Endodermal cell (in vitro differentiated cells): ENCODE measurements at regions not wholly inside any gene's neighbourhood (a gene's known extent, or its start where the extent isn't known, plus 50 kb on each side); places are given as distances from the start of the nearest gene placed in this dataset.

Experiments used
- DNase-seq: peaks from one replicate; pipeline ENCODE4 v3.0.0-alpha.2; 2017
- H3K27ac ChIP-seq: 2 replicates; pipeline ENCODE4 v1.5.1; 2013; ENCODE audit warnings: mild to moderate bottlenecking, low read depth, low read length, moderate library complexity
- H3K27me3 ChIP-seq: 2 replicates; pipeline ENCODE4 v1.6.1; 2013; ENCODE audit warnings: mild to moderate bottlenecking, low read length, moderate library complexity; ENCODE audit not compliant: insufficient read depth, control insufficient read depth, poor library complexity, severe bottlenecking
- H3K36me3 ChIP-seq: 2 replicates; pipeline ENCODE4 v1.7.0; 2013; ENCODE audit warnings: mild to moderate bottlenecking, low read length, moderate library complexity; ENCODE audit not compliant: control insufficient read depth, insufficient read depth
- H3K4me1 ChIP-seq: one replicate; pipeline ENCODE4 v1.7.0; 2013; ENCODE audit warnings: low read length; ENCODE audit not compliant: control insufficient read depth, insufficient read depth
- H3K4me3 ChIP-seq: 2 replicates; pipeline ENCODE4 v1.5.1; 2013; ENCODE audit warnings: mild to moderate bottlenecking, low read length, moderate library complexity
- H3K9ac ChIP-seq: 2 replicates; pipeline ENCODE4 v1.6.1; 2013; ENCODE audit warnings: mild to moderate bottlenecking, low read length, moderate library complexity; ENCODE audit not compliant: poor library complexity, severe bottlenecking; ENCODE audit errors: extremely low read depth
- H3K9me3 ChIP-seq: 2 replicates; pipeline ENCODE4 v1.6.1; 2013; ENCODE audit warnings: mild to moderate bottlenecking, low read length, moderate library complexity; ENCODE audit not compliant: control insufficient read depth
- H3K27ac Mint-ChIP-seq: 2 replicates; pipeline ENCODE4 v1.8.0; 2020; ENCODE audit warnings: mixed read lengths
- H3K27me3 Mint-ChIP-seq: 2 replicates; pipeline ENCODE4 v1.8.0; 2021; ENCODE audit warnings: mild to moderate bottlenecking, mixed read lengths; ENCODE audit not compliant: insufficient read depth
- H3K36me3 Mint-ChIP-seq: 2 replicates; pipeline ENCODE4 v1.8.0; 2020; ENCODE audit warnings: low read depth, mixed read lengths
- H3K4me1 Mint-ChIP-seq: 2 replicates; pipeline ENCODE4 v1.8.0; 2020; ENCODE audit warnings: mixed read lengths
- H3K4me3 Mint-ChIP-seq: 2 replicates; pipeline ENCODE4 v1.8.0; 2020; ENCODE audit warnings: mild to moderate bottlenecking, moderate library complexity, mixed read lengths
- H3K9me3 Mint-ChIP-seq: 2 replicates; pipeline ENCODE4 v1.8.0; 2020; ENCODE audit warnings: mild to moderate bottlenecking, mixed read lengths
- CTCF ChIP-seq: fragments of 200-600 bp; sonication (generic); conservative IDR thresholded peaks from 2 replicates; pipeline ENCODE4 v1.5.0; 2021; ENCODE audit warnings: antibody characterized with exemption, mild to moderate bottlenecking
- WGBS, 2 experiments: methylation state at CpG; one replicate each; pipeline versions ENCODE4 v1.1.5 to v1.1.7; 2013; ENCODE audit warnings: missing lambda C conversion rate in 2 of 2, mixed read lengths in 1 of 2; ENCODE audit not compliant: insufficient coverage in 1 of 2, insufficient read length in 1 of 2; 5-methylcytosine and 5-hydroxymethylcytosine counted together

- Mint-ChIP-seq H3K4me3 (no peak overlapping the region), H3K27me3 (no peaks in the 10 kb centered on the region), H3K27ac (no peak overlapping the region), H3K36me3 (no peaks in the 10 kb centered on the region), H3K9me3 (peaks cover 39% of the 10 kb centered on the region), H3K4me1 (no peaks in the 10 kb centered on the region)
- DNase-seq: no peak
- WGBS, 2 experiments: 92% methylated on average over 2 of the region's 2 CpGs; no CpG with 5 or more reads in 1 of the 2 experiments
- Histone ChIP-seq H3K27ac (no peak overlapping the region), H3K4me3 (no peak overlapping the region), H3K9ac (no peak overlapping the region), H3K9me3 (peaks cover 35% of the 10 kb centered on the region), H3K36me3 (no peaks in the 10 kb centered on the region), H3K4me1 (no peaks in the 10 kb centered on the region), H3K27me3 (no peaks in the 10 kb centered on the region)
- TF ChIP-seq CTCF: no peak
Observed at GRCh38 chr7:68267486-68267885, 1270.9 kb downstream of the TYW1 start.

GRCh38 chr7:68269405-68269804, 1272.8 kb downstream of the TYW1 start:
- peaks cover 34% of the 10 kb centered on the region for H3K9me3 Mint-ChIP-seq
- DNase-seq: no peak
- peaks cover 32% of the 10 kb centered on the region for H3K9me3 ChIP-seq
- H3K27me3 ChIP-seq: no peaks in the 10 kb centered on the region
- no peaks in the 10 kb centered on the region for H3K36me3 ChIP-seq
- H3K4me1 Mint-ChIP-seq: no peaks in the 10 kb centered on the region
- H3K27me3 Mint-ChIP-seq: no peaks in the 10 kb centered on the region
- H3K4me3 ChIP-seq: no peak overlapping the region
- WGBS, 2 experiments: 100% methylated on average over 1 of the region's 1 CpG; no CpG with 5 or more reads in 1 of the 2 experiments
- H3K27ac ChIP-seq: no peak overlapping the region
- no peak for TF ChIP-seq CTCF
- no peak overlapping the region for H3K9ac ChIP-seq
- no peak overlapping the region for H3K4me3 Mint-ChIP-seq
- H3K4me1 ChIP-seq: no peaks in the 10 kb centered on the region
- H3K27ac Mint-ChIP-seq: no peak overlapping the region
- H3K36me3 Mint-ChIP-seq: no peaks in the 10 kb centered on the region

- Histone ChIP-seq H3K27ac (no peak overlapping the region), H3K9me3 (peaks cover 1% of the 10 kb centered on the region), H3K4me1 (no peaks in the 10 kb centered on the region), H3K9ac (no peak overlapping the region), H3K4me3 (no peak overlapping the region), H3K27me3 (no peaks in the 10 kb centered on the region), H3K36me3 (no peaks in the 10 kb centered on the region)
- H3K27me3 Mint-ChIP-seq: no peaks in the 10 kb centered on the region
- H3K9me3 Mint-ChIP-seq: peaks cover 3% of the 10 kb centered on the region
- peaks cover 7% of the 10 kb centered on the region for H3K4me1 Mint-ChIP-seq
- no peak for TF ChIP-seq CTCF
- DNase-seq: no peak
- H3K36me3 Mint-ChIP-seq: no peaks in the 10 kb centered on the region
- no peak overlapping the region for H3K27ac Mint-ChIP-seq
- no peak overlapping the region for H3K4me3 Mint-ChIP-seq
- 90 to 91% methylated on average over 1 of the region's 1 CpG for WGBS, 2 experiments
Observed at GRCh38 chr7:68272507-68272906, 1275.9 kb downstream of the TYW1 start.
